GM12878 (cell line): ENCODE measurements at regions not wholly inside any gene's neighbourhood (a gene's known extent, or its start where the extent isn't known, plus 50 kb on each side); places are given as distances from the start of the nearest gene placed in this dataset.

Experiments
- ATF3 ChIP-seq: IDR thresholded peaks from 2 replicates; pipeline ENCODE4 v1.6.1; 2011; ENCODE audit warnings: low read depth, mild to moderate bottlenecking, low read length, moderate library complexity, borderline replicate concordance; ENCODE audit errors: extremely low read depth
- BCL11A ChIP-seq: IDR thresholded peaks from 2 replicates; pipeline ENCODE4 v1.6.1; 2011; ENCODE audit warnings: low read depth, low read length
- BHLHE40 ChIP-seq, 2 experiments: fragments of 450-650 bp in 1 of 2; IDR thresholded peaks; 2 replicates each; pipeline ENCODE4 v1.6.1; 2011 to 2017; ENCODE audit warnings: low read depth in 2 of 2, borderline replicate concordance in 1 of 2, improper control_type of control experiment in 1 of 2, low read length in 1 of 2, mild to moderate bottlenecking in 1 of 2
- BMI1 ChIP-seq: fragments of 450-650 bp; IDR thresholded peaks from 2 replicates; pipeline ENCODE4 v1.6.1; 2016; ENCODE audit warnings: mild to moderate bottlenecking, moderate library complexity, borderline replicate concordance
- CBFB ChIP-seq: IDR thresholded peaks from 2 replicates; pipeline ENCODE4 v1.6.1; 2016; ENCODE audit warnings: antibody characterized with exemption, low read depth
- CEBPB ChIP-seq, 2 experiments: fragments of 150-350 bp in 1 of 2; IDR thresholded peaks; 2 replicates each; pipeline ENCODE4 v1.6.1; 2012 to 2014; ENCODE audit warnings: low read depth in 2 of 2, low read length in 2 of 2, borderline replicate concordance in 1 of 2, inconsistent platforms in 1 of 2
- E2F4 ChIP-seq: IDR thresholded peaks from 2 replicates; pipeline ENCODE4 v1.6.1; 2012; ENCODE audit warnings: low read depth, low read length, improper control_type of control experiment
- ESRRA ChIP-seq: IDR thresholded peaks from 2 replicates; pipeline ENCODE4 v1.6.1; 2012; ENCODE audit warnings: mild to moderate bottlenecking, low read length, improper control_type of control experiment
- EZH2 ChIP-seq: IDR thresholded peaks from 2 replicates; pipeline ENCODE4 v1.6.1; 2012; ENCODE audit warnings: low read depth, mild to moderate bottlenecking, control low read depth, inconsistent platforms, low read length, borderline replicate concordance; ENCODE audit not compliant: control insufficient read depth
- GABPA ChIP-seq: IDR thresholded peaks from 2 replicates; pipeline ENCODE4 v1.6.1; 2014; ENCODE audit warnings: antibody characterized with exemption, low read depth, mild to moderate bottlenecking, inconsistent platforms
- GATAD2B ChIP-seq: fragments of 450-650 bp; conservative IDR thresholded peaks from 2 replicates; pipeline ENCODE4 v1.6.1; 2017; ENCODE audit warnings: low read depth, mild to moderate bottlenecking, moderate library complexity
- NFXL1 ChIP-seq: fragments of 450-650 bp; IDR thresholded peaks from 2 replicates; pipeline ENCODE4 v1.6.1; 2017; ENCODE audit warnings: antibody characterized with exemption, mild to moderate bottlenecking, borderline replicate concordance
- NR2F1 ChIP-seq: fragments of 450-650 bp; conservative IDR thresholded peaks from 2 replicates; pipeline ENCODE4 v1.6.1; 2017; ENCODE audit warnings: mild to moderate bottlenecking
- POLR2AphosphoS5 ChIP-seq: IDR thresholded peaks from 2 replicates; pipeline ENCODE4 v1.6.1; 2011; ENCODE audit warnings: mild to moderate bottlenecking, low read length, inconsistent platforms
- RBBP5 ChIP-seq: fragments of 200-600 bp; sonication (generic); conservative IDR thresholded peaks from 2 replicates; pipeline ENCODE4 v1.6.1; 2016
- RCOR1 ChIP-seq: conservative IDR thresholded peaks from 2 replicates; pipeline ENCODE4 v1.6.1; 2012; ENCODE audit warnings: low read depth, low read length, improper control_type of control experiment
- SUZ12 ChIP-seq: fragments of 200-600 bp; sonication (generic); IDR thresholded peaks from one replicate; pipeline ENCODE4 v1.6.1; 2018; ENCODE audit warnings: antibody characterized with exemption, mild to moderate bottlenecking; ENCODE audit not compliant: unreplicated experiment
- TBL1XR1 ChIP-seq: IDR thresholded peaks from 2 replicates; pipeline ENCODE4 v1.6.1; 2012; ENCODE audit warnings: low read depth, low read length, improper control_type of control experiment
- TF ChIP-seq, protein P1 (sequence below): fragments of 450-650 bp; formaldehyde crosslinking; IDR thresholded peaks from 2 replicates; pipeline ENCODE4 v1.4.0; 2022; ENCODE audit warnings: mild to moderate bottlenecking, moderate library complexity
- TF ChIP-seq, protein P2 (sequence below): fragments of 450-650 bp; IDR thresholded peaks from 2 replicates; pipeline ENCODE4 v1.6.1; 2017; ENCODE audit warnings: borderline replicate concordance
- TF ChIP-seq, protein P3 (sequence below): fragments of 450-650 bp; IDR thresholded peaks from 2 replicates; pipeline ENCODE4 v1.6.1; 2018; ENCODE audit warnings: borderline replicate concordance, mild to moderate bottlenecking; ENCODE audit not compliant: partially characterized antibody
- TF ChIP-seq, protein P4 (sequence below): IDR thresholded peaks from 2 replicates; pipeline ENCODE4 v1.6.1; 2011; ENCODE audit warnings: borderline replicate concordance, low read depth, mild to moderate bottlenecking, moderate library complexity, mixed read lengths, low read length; ENCODE audit not compliant: insufficient read depth; ENCODE audit errors: extremely low read length

DNA sequence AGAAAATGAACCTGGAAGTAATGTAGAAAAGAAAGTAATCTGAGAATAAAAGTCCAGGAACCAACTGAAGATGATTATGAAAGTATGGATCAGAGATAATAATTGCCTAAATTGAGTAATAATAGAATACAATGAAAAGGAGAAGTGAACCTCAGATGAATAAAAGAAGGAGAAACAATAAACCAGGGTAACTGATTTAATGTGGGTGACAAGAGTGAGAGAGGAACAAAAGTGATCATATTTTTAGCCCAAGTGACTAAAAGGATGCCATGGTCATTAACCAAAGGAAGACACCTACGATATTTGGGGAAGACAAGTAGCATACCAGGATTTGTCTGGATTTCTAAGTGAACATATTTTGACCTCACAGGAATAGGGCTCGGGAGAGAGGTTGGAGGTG lies 600.6 kb downstream of the RNF144A start (continued):
- TF ChIP-seq ATF3 = no peak
- TF ChIP-seq BCL11A = peak; percentile 17; the same call in 1 of the 2 replicates
- TF ChIP-seq RCOR1 = no peak
- TF ChIP-seq SUZ12 = no peak
- TF ChIP-seq BMI1 = 0 out of 2 replicates have a peak, but pooled peaks have one; percentile 30
- TF ChIP-seq ESRRA = no peak
- TF ChIP-seq TBL1XR1 = no peak
- TF ChIP-seq E2F4 = no peak
- TF ChIP-seq NR2F1 = no peak
- TF ChIP-seq GATAD2B = 0 out of 2 replicates have a peak, but pooled peaks have one; percentile 21
- TF ChIP-seq GABPA = no peak
- TF ChIP-seq, protein P1, sequence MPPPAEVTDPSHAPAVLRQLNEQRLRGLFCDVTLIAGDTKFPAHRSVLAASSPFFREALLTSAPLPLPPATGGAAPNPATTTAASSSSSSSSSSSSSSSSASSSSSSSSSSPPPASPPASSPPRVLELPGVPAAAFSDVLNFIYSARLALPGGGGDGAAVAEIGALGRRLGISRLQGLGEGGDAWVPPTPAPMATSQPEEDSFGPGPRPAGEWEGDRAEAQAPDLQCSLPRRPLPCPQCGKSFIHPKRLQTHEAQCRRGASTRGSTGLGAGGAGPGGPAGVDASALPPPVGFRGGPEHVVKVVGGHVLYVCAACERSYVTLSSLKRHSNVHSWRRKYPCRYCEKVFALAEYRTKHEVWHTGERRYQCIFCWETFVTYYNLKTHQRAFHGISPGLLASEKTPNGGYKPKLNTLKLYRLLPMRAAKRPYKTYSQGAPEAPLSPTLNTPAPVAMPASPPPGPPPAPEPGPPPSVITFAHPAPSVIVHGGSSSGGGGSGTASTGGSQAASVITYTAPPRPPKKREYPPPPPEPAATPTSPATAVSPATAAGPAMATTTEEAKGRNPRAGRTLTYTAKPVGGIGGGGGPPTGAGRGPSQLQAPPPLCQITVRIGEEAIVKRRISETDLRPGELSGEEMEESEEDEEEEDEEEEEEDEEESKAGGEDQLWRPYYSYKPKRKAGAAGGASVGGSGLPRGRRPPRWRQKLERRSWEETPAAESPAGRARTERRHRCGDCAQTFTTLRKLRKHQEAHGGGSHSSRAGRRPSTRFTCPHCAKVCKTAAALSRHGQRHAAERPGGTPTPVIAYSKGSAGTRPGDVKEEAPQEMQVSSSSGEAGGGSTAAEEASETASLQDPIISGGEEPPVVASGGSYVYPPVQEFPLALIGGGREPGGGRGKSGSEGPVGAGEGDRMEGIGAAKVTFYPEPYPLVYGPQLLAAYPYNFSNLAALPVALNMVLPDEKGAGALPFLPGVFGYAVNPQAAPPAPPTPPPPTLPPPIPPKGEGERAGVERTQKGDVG (CRISPR knock-in tag) = no peak
- TF ChIP-seq POLR2AphosphoS5 = no peak
- TF ChIP-seq RBBP5 = no peak
- no peak for TF ChIP-seq CBFB
- TF ChIP-seq, protein P2, sequence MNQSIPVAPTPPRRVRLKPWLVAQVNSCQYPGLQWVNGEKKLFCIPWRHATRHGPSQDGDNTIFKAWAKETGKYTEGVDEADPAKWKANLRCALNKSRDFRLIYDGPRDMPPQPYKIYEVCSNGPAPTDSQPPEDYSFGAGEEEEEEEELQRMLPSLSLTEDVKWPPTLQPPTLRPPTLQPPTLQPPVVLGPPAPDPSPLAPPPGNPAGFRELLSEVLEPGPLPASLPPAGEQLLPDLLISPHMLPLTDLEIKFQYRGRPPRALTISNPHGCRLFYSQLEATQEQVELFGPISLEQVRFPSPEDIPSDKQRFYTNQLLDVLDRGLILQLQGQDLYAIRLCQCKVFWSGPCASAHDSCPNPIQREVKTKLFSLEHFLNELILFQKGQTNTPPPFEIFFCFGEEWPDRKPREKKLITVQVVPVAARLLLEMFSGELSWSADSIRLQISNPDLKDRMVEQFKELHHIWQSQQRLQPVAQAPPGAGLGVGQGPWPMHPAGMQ = no peak
- no peak for TF ChIP-seq EZH2
- no peak for TF ChIP-seq CEBPB (IDR thresholded peaks at IDR 0.05; ENCODE audit: borderline replicate concordance in 1 of 2, low read depth in 2 of 2, low read length in 2 of 2)
- 0 out of 4 replicates have a peak, but pooled peaks of 1 of the 2 experiments have one; percentile 6 for TF ChIP-seq BHLHE40 (IDR thresholded peaks at IDR 0.05; ENCODE audit: borderline replicate concordance in 1 of 2, low read depth in 2 of 2, low read length in 1 of 2)
- TF ChIP-seq, protein P3, sequence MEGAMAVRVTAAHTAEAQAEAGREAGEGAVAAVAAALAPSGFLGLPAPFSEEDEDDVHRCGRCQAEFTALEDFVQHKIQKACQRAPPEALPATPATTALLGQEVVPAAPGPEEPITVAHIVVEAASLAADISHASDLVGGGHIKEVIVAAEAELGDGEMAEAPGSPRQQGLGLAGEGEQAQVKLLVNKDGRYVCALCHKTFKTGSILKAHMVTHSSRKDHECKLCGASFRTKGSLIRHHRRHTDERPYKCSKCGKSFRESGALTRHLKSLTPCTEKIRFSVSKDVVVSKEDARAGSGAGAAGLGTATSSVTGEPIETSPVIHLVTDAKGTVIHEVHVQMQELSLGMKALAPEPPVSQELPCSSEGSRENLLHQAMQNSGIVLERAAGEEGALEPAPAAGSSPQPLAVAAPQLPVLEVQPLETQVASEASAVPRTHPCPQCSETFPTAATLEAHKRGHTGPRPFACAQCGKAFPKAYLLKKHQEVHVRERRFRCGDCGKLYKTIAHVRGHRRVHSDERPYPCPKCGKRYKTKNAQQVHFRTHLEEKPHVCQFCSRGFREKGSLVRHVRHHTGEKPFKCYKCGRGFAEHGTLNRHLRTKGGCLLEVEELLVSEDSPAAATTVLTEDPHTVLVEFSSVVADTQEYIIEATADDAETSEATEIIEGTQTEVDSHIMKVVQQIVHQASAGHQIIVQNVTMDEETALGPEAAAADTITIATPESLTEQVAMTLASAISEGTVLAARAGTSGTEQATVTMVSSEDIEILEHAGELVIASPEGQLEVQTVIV = no peak
- no peak for TF ChIP-seq NFXL1
- TF ChIP-seq, protein P4, sequence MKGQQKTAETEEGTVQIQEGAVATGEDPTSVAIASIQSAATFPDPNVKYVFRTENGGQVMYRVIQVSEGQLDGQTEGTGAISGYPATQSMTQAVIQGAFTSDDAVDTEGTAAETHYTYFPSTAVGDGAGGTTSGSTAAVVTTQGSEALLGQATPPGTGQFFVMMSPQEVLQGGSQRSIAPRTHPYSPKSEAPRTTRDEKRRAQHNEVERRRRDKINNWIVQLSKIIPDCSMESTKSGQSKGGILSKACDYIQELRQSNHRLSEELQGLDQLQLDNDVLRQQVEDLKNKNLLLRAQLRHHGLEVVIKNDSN = no peak
